UCSD-AML1 (cell line): ENCODE measurements at regions not wholly inside any gene's neighbourhood (a gene's known extent, or its start where the extent isn't known, plus 50 kb on each side); places are given as distances from the start of the nearest gene placed in this dataset.
"Not testable (repeated sequence)": the region's sequence is repeated elsewhere in the genome, so short reads cannot be mapped to it uniquely, and the experiment has no call there.

Source experiments
- DNase-seq: peaks from one replicate; lab custom pipeline; 2025; ENCODE audit not compliant: unreplicated experiment; lab: John Stamatoyannopoulos, UW

DNA sequence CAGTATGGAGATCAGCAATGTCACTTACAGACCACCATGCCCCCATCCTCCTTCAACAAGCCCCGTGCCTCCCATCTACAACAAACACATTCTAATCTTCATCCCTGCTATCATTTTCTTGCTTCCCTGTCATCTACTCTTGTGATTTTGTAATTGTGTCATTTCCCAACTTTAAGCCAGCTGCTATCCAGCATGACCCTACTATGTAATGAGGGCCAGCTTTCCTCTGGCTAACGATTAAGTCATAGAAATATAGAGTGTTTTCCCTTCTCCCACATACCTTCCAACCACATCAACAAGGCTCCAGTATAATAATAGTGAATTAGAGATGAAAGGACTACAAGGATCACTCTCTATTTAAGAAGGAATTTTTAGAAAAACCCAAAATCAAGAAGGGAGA lies 607.0 kb downstream of the TENT5A start:
- no peak for DNase-seq

DNA sequence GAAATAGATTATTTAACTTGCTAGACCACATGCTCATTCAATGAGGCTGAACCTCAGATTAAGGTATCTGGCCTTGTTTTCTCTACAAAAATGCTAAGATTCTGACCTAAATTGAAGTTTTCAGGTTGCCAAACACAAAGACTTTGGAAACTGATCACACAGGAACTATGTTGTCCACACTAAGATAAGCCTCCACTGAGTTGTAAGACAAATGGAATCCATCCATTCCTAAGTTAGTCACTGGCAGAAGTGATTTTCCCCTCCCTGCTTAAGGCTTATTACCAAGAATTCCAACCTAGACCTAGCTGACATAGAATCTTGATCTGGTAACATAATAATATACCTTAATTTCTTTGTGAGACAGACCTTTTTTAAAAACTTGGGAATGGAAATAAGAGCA lies 608.1 kb downstream of the TENT5A start:
- DNase-seq: no peak

GRCh38 chr6:81138236-81138635 lies 614.2 kb downstream of the TENT5A start:
- DNase-seq: no peak

DNA sequence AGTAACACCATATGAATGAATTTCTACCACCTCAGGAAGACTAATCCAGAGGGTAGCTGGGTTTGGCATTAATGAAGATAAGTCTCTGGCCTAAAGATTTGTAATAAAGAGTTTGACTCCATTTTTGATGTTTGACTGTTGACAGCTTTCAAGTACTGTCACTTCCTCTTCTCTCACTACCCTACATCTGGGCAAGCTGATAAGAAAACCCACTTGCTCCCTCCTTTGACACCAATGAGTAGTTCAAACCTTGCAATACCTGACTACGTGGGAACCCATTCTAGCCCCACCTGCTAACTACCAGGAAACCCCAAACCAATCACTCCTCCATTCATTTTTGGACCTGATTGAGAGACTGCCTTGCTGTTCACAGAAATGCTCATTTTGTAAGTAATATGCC lies 621.5 kb downstream of the TENT5A start:
- DNase-seq: no peak

DNA sequence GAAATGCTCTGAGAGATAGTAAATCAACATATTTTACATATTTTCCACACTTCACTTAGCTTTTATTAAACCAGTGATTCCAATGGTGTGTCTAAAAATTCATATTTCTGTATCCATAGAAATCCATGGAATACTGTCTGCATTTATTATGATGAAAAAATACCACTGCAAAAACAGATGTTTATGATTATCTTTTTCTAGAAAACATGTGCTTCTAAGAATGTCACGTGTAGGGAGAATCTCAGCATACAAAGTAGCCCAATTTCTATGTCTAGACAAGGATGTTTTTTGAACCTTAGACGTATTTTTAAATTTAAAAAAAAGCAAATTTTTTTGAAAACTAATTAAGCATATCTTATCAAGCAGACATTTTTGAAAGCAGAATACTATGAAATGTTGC lies 622.4 kb downstream of the TENT5A start:
- DNase-seq: no peak

DNA sequence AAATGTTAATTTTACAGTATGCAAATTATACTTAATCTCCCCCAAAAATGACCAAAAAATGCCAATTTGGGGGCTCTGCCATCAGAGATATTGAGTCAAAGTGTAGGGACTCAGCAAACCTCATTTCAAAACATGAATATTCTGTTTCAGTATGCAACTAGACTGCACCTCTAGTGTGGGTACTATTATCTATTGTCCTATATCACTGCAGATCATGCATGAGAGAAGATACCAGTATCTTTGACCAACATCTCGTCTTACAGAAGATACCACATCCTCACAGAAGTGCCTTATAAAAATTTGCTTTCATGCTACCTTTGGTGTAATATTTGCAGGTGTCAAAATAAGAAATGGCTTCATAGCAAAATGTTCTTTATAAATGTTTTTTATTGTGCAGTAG lies 623.8 kb downstream of the TENT5A start:
- DNase-seq: no peak

DNA sequence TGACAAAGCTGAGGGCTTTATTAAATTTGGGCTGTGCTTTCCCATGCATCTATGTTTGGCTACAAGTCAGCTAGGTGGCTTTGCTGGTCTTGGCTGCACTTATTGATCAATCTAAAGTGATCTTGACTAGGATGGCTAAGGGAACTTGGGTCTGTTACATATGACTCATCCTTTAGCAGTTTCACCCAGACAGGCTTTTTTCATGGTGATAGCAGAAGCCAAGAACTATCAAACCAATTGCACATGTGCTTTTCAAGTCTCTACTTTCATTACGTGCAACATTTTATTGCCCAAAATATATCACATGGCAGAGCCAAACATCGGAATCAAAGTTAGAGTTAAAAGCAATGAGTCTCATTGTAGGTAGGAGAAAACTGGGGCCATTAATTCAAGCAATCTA lies 626.3 kb downstream of the TENT5A start:
- DNase-seq: no peak

DNA sequence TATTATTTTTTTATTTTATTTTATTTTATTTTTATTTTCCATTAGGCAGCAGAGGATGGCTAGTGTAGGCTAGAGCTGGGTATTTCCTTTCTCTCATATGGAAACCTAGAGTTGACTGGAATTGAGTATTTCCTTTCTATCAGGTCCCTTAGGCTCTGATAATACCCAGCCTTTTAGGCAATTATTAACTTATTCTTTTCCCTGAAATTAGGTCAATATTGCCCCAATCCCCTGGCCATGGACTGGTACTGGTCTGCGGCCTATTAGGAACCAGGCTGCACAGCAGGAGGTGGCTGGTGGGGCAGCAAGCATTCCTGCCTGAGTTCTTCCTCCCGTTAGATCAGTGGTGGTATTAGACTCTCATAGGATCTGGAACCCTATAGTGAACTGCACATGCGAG lies 632.2 kb downstream of the TENT5A start:
- no peak for DNase-seq

- DNase-seq: no peak
Observed at GRCh38 chr6:81105998-81106397, 646.5 kb downstream of the TENT5A start.

- no peak for DNase-seq
Observed at GRCh38 chr6:81098109-81098814, 654.2 kb downstream of the TENT5A start.

GRCh38 chr6:81096464-81096863 lies 656.0 kb downstream of the TENT5A start:
- DNase-seq: not testable (repeated sequence)

DNA sequence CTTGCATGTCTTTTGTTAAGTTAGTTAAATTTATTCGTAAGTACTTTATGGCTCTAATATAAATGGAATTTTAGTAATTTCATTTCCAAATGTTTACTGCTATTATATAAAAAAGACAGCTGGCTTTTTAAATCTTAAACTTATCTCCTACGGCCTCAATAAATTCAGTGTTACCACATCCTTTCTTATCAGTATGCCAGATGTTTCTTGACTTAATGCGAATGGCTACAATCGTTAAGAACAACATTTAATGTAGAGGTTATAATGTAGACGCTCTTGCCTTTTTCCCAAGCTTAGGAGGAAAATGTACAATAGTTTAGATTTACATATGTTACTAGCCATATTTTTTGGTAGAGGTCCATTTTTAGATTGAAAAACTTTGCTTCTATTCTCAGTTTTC lies 659.4 kb downstream of the TENT5A start:
- no peak for DNase-seq

GRCh38 chr6:81088145-81088544 lies 664.3 kb downstream of the TENT5A start:
- no peak for DNase-seq

DNA sequence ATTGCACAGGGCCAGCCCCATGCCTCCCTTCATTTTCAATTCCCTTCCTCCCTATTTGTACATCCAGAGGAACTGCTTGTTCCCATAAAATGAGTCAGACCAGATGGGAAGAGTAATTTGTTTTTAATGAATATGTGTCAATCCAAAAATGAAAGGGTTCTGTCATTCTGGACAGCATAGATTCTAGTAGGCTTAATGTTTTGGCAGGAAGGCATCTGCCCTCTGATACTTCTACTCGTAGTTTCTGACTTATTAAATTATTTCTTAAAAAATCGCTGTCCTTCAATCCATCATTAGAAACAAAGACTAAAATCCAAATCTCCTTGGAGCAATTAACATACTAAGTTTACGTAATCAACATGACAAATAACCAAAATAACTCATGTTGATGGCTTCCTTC lies 665.5 kb downstream of the TENT5A start:
- no peak for DNase-seq

DNA sequence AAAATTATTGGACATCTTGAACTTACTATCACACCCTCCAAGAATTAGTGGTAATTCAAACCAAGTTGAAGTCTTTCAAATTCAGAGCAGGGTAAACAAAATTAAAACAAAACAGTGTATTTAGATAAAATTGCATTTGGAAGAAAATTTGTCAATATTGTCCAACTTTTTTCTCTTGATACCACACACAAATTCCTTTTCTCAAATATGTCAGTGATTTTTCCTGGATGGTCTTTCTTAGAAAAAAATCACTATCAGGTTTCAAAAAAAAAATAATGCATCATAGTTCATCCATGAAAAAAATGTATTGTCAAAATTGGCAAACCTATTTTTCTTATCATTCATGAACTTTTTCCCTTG lies 667.1 kb downstream of the TENT5A start:
- no peak for DNase-seq

GRCh38 chr6:81084776-81085430 lies 667.6 kb downstream of the TENT5A start:
- no peak for DNase-seq

DNA sequence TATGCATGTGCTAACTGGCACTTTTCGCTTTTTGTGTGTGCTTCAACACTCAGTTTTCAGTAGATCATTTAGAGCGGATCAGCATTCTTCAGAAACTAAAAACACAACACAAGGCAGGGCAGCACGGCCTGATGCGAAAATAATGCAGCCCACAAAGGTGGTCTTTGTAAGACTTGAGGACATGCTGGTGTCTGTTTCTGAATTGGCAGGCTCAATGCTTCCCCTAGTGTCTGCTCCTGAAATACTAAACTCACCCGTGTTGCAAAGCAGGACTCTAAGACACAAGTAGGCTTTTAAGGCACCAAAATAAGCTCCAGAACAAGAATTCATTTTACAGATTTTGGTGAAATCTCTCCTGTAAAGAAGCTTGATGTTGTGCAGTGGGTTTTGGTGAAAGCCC lies 676.5 kb downstream of the TENT5A start:
- DNase-seq: no peak

DNA sequence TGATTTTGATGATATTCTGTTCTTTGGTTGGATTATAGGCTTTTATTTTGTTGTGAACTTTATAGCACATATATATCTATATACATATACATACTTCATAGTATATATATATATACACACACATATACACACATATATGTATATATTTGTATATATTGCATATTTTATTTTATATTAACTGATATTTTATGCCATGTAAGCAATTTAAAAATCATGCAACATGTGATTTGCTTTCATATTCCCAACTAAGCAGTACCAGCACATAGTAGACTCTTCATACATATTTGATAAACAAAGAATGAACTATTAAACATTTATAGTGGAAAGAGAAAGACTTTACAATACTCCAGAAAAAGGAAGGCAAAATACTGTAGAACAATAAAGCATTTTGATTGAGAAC lies 679.2 kb downstream of the TENT5A start:
- DNase-seq: no peak

DNA sequence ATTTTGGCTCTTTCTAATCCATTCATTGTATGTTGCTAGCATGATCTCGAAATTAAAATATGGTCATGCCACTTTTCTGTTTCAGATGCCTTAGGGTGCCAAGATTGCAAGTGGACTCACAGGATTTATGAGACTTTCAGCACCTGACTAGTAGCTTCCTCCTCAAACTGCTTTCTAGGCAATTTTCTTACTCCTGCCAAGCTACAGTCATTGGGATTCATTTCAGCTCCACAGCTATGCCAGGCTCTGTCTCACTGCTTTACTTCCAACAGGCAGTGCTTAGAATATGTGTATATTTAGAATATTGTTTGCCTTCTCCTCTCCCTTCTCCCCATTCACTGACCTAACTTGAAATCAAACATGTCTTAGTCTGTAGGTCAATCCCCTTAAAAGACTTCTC lies 681.4 kb downstream of the TENT5A start:
- DNase-seq: no peak

GRCh38 chr6:81067057-81067456 lies 685.4 kb downstream of the TENT5A start:
- DNase-seq: no peak

GRCh38 chr6:81063891-81064290 lies 688.6 kb downstream of the TENT5A start:
- DNase-seq: no peak

- no peak for DNase-seq
Observed at GRCh38 chr6:81054036-81054435, 698.4 kb downstream of the TENT5A start.

DNA sequence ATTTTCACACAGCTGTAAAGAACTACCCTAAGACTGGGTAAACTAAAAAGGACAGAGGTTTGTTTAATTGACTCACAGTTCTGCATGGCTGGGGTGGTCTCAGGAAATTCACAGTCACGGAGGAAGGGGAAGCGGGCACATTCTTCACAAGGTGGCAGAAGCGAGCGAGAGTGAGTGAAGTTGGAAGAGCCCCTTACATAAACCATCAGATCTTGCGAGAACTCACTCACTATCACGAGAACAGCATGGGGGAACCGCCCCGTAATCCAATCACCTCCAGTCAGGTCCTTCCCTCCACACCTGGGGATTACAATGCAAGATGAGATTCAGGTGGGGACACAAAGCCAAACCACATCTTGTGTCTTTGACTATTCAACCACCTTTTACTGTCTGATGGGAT lies 700.5 kb downstream of the TENT5A start:
- no peak for DNase-seq
